Stimulated activated CD4-positive, alpha-beta T cell treated with anti-CD3 and anti-CD28 coated beads, Interleukin-1b, Interleukin-23, amount 100 ng/mL, for 4 hours (primary cell): ENCODE measurements at regions not wholly inside any gene's neighbourhood (a gene's known extent, or its start where the extent isn't known, plus 50 kb on each side); places are given as distances from the start of the nearest gene placed in this dataset.
A peak's percentile ranks its signal among the peaks of the same experiment; 100 is the strongest.

Experiments used
- DNase-seq, 2 donors: peaks; one replicate each; pipeline ENCODE4 v3.0.0-alpha.2; 2020; ENCODE audit warnings: low read depth in 2 of 2

GRCh38 chr5:158120760-158121159, 261.8 kb upstream of the CLINT1 start:
- DNase-seq: no peak

DNA sequence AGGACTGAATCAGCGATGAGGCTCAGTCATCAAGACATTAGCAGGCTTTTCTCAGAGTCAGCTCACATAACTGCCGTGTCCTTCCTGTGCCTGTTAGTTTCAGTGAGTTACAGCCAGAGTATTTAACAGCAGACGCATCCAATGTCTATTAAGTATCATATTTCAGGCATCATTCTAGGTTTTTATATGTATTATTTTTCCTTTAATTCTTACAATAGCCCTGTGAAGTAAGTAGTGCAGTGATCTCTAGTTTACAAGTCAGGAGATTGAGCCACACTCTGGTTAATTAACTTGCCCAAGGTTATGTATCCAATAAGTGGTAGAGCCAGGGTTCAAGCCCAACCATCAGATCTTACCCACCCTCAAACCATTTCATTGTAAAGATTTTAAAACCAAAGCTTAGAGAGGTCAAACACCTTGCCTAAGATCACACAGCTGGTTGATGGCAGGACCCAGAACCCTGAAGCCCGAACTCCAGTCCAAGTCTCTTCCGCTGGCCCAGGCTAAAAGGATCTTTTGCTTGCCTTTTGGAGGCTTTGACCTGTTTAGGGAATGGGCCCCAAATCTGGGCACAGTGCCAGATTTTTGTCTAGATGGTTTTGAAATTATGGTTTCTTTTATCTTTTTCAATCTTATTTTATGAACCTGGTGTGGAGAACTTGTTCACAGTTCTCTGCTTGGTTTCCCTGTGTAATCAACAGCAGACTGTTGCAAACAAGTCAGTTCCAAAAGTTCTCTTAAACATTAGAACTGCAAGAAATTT, 261.2 kb upstream of the CLINT1 start:
- DNase-seq: no peak

- no peak for DNase-seq
Measured at GRCh38 chr5:158117467-158118160, 258.7 kb upstream of the CLINT1 start.

DNA sequence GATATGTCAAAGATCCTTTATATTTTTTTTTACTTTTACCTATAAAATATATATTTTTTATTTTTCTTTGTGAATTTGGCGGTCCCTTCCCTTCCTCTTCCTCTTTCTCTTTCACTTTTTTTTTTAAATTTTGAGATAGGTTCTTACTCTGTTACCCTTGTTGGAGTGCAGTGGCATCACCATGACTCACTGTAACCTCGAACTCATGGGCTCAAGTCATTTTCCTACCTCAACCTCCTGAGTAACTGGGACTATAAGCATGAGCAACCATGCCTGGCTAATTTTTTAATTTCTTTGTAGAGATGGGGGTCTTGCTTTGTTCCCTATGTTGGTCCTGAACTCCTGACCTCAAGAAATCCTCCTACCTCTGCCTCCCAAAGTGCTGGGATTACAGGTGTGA, 258.0 kb upstream of the CLINT1 start:
- no peak for DNase-seq

DNA sequence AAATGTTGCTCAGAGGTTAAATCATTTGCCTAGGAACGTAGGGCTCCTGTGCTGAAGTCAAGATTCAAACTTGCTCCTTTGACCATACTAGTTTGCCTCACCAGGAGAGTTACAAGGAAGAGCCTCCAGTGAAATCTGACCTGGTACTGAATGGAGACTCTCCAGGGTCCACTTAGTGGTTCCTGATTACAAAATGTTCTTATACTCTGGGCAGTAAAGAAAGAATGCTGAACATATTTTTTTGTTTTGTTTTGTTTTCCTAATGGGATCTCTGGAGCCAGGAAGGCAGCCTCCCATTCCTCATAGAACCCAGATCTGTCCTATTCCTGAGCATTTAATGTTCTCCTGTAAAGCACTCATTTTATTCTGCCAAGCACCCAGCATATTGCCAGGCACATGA, 256.5 kb upstream of the CLINT1 start:
- no peak for DNase-seq

GRCh38 chr5:158108177-158108576, 249.2 kb upstream of the CLINT1 start:
- DNase-seq: no peak

GRCh38 chr5:158100373-158100888, 241.5 kb upstream of the CLINT1 start:
- no peak for DNase-seq

DNA sequence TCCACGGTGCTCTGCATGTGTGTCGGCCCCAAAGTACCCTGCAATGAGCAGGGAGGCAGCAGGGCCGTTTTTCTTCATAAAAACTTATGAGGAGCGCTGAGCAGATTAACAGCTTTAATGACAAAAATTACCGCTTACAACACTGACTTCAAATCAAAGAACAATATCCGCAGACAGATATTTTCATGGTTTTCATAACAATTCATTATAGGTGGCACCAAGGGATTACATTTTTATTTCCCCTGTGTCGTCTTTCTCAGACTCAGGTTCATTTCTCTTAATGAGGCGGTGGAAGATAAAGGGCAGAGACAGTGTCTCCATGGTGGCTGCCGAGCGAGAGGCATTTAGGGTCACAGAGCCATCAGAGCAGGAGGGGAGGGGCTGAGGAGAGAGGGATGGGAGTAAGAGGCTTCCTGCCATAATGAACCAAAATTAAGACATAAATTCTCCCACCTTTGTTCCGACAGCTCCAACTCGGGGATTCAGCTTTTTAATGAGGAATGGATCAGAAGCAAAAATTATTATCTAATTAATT, 240.7 kb upstream of the CLINT1 start:
- no peak for DNase-seq

- no peak for DNase-seq
Measured at GRCh38 chr5:158096835-158097234, 237.9 kb upstream of the CLINT1 start.

GRCh38 chr5:158086856-158087255, 227.9 kb upstream of the CLINT1 start:
- no peak for DNase-seq

GRCh38 chr5:158084292-158084691, 225.3 kb upstream of the CLINT1 start:
- DNase-seq: no peak

DNA sequence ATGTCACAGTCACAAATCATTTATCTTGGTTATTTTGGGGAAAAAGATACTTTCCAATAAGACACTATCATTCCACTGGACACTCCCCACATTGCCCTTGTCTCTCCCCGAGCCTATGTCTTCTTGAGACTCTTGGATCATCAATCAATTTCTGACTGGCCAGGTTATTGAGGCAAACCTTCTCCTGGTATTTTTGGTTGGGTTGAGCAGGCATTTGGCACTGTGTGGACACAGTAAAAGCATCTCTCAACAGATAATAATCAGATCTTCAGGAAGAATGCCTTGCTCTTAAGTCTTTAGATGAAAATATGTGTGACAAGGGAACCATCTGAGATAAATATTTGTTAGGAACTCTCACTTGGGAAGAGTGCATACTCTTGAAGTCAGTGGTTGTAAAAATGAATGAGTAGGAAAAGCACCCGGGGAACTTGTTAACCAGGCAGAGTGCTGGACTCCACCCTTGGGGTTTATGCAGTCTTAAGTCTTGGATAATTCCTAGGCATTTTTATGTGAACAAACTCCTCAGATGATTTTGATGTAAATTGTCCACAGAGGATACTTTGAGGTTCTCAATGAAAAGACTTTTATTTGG, 223.8 kb upstream of the CLINT1 start:
- no peak for DNase-seq

- no peak for DNase-seq
Measured at GRCh38 chr5:158080112-158080511, 221.2 kb upstream of the CLINT1 start.

GRCh38 chr5:158079097-158079496, 220.2 kb upstream of the CLINT1 start:
- no peak for DNase-seq

DNA sequence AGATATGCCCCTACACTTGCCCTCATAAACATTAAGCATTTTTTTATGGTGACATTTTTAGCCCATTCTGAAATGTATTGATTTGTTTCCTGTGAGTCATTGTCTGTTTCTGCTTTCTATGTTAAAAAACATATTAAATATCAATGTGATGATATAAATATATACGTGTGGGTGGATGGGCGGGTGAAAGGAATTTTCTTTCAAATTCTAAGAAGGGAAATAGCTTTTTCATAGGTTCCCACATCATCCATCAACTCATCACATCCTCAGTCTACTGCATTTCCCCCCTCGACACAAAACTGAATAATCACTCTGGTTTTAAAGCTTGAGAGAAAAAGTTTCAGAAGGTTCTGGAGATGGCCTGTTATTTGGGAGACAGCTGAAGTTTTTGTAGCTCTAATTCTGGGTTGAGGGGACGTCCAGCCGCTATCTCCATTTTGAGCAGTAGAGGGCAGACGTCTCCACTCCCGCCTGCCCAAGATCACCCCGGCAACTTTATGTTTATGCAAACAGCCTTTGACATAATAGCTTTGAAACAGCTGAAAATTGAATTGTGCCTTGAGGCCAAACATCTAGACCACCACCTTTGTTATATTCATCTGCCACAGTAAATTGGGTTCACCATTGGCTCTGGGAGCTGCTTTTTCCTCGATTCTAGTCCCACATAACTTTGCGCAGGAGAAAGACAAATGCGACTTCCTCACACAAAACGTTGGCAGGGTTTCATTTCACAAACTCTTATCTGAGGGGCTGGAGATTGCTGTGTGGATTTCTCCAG, 216.2 kb upstream of the CLINT1 start:
- DNase-seq: peak; percentile 18 to 27

- no peak for DNase-seq
Measured at GRCh38 chr5:158074597-158074991, 215.6 kb upstream of the CLINT1 start.

DNA sequence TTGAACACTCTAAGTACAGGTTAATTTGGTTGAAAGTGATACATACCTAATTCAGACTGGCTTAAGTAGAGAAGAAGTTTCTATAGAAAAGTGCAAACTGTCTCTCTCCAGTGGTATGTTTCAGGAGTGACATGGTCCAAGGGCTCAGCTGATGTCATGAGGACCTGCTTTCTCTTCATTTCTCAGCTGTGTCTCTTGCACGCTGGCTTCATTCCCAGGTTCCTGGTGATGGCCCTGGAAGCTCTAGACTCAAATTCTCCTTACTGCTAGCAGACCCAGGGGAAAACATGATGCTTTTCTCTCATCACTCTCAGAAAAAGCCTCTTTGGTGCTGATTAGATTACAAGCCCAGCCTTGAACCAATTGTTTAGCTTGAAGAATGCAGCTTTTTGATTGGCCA, 211.9 kb upstream of the CLINT1 start:
- DNase-seq: no peak

DNA sequence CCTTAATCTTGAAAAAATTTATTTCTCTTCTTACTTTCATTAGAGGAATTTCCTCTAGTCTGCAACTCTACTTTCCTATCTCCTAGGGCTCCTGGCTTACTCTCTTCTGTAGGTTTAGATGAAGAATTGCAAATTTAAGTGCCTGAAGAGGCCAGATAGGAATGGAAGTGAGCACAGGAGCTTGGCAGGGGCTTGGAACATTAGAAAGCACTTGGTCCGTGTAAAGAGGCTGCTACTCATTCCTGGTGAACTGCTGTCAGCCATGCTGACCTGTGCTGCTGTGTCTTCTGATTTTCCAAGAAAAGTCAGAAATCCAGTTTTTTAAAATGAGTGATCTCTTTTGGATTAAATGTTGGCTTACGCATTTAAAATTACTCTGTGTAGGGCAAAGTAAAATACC, 210.9 kb upstream of the CLINT1 start:
- no peak for DNase-seq

GRCh38 chr5:158068964-158069363, 210.0 kb upstream of the CLINT1 start:
- no peak for DNase-seq

DNA sequence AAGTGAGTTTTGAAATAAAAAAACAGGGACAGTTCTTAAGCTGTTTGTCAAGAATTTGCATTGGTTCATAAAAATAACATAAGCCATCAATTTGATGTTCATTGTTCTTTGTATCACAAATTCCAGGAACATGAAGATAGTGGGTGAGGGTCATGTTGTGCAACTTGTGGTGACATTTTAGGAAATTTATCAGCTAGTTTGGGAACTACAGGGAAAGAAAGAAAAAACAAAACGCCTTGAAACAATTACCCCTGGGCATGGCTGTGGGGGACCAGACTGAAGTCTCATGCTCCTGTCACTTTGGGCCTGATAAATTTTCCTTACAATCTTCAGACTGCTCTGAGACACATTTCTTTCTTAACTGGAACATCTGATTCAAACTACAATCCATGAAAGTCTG, 207.1 kb upstream of the CLINT1 start:
- no peak for DNase-seq

DNA sequence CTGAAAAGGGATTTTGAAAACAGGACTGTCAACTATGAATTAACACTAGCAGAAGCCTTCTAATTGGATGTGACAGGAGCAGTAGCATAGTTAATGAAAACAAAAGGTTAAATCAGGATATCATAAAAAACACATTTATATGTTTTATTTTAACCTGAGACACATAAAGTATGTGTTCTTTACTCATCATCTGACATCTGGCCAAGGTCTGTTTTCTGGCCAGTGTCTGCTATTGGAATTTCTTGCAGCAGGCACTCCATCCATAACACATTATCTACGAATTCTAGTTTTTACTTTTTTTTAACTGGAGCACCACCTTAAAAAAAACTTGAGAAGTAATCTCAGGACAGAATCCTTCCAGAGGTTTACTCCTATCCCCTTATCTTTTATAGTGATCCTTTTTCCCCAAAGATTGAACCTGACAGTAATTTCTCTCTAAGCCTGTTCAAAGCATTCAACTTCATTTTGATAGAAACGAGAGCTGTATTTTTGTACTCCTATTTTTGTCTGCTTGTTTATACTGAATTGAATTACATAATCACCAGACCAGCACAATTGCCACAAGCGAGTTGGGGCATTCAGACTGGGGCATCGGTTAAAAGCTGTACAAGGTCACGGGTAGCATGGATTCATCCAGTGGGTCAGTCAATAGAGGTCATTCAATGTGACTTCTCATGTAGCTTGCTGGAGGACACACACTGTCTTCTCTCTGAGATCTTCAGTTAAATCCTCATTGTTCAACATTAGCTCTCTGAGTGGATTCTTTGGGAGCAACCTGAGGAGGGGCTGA, 205.6 kb upstream of the CLINT1 start:
- DNase-seq: no peak
